Left ventricle myocardium inferior (tissue), 1 donor: ENCODE measurements at regions not wholly inside any gene's neighbourhood (a gene's known extent, or its start where the extent isn't known, plus 50 kb on each side); places are given as distances from the start of the nearest gene placed in this dataset.

Source experiments
- DNase-seq: peaks from one replicate; pipeline ENCODE4 v3.0.0-alpha.2; 2020
- H3K27ac ChIP-seq: fragments of 200-600 bp; replicated peaks from 2 replicates; pipeline ENCODE4 v1.8.0; 2021
- H3K27me3 ChIP-seq: fragments of 200-600 bp; 2 replicates; pipeline ENCODE4 v1.8.0; 2021; ENCODE audit warnings: low read depth
- H3K36me3 ChIP-seq: fragments of 200-600 bp; 2 replicates; pipeline ENCODE4 v1.8.0; 2021
- H3K4me1 ChIP-seq: fragments of 200-600 bp; 2 replicates; pipeline ENCODE4 v1.8.0; 2021
- H3K4me3 ChIP-seq: fragments of 200-600 bp; 2 replicates; pipeline ENCODE4 v1.8.0; 2021; ENCODE audit warnings: mild to moderate bottlenecking, moderate library complexity
- H3K9me3 ChIP-seq: fragments of 200-600 bp; replicated peaks from 2 replicates; pipeline ENCODE4 v1.8.0; 2021
- intact Hi-C: fragments of 100-400 bp; cut with micrococcal nuclease; formaldehyde crosslinking; loops from one replicate; pipeline ENCODE4 v1.11.0; 2022
- TF ChIP-seq, protein P1 (sequence below): fragments of 200-600 bp; IDR thresholded peaks from 2 replicates; pipeline ENCODE4 v1.8.0; 2021; ENCODE audit warnings: antibody characterized with exemption, mild to moderate bottlenecking, borderline replicate concordance
- donor health status: DM: no; HTN: yes; CAD: no; lungs with severe emphysema.

DNA sequence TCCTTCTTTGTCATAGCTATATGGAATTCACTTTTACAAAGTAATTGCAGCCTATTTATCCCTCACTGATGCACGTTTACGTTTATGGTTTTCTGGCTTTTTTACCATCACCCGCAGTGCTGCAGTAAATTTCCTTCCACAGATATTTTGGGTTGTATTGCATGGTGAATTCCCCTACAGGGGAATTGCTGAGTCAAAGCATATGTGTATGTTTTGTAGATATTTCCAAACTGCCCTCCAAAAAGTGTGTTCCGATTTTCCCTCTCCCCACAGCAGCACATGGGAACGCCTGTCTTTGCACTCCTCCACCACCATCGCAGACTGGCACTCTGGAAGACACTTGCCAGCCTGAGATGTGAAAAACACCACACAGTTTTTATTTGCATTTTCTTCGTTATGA is 80.6 kb upstream of the UXS1 start:
- TF ChIP-seq, protein P1, sequence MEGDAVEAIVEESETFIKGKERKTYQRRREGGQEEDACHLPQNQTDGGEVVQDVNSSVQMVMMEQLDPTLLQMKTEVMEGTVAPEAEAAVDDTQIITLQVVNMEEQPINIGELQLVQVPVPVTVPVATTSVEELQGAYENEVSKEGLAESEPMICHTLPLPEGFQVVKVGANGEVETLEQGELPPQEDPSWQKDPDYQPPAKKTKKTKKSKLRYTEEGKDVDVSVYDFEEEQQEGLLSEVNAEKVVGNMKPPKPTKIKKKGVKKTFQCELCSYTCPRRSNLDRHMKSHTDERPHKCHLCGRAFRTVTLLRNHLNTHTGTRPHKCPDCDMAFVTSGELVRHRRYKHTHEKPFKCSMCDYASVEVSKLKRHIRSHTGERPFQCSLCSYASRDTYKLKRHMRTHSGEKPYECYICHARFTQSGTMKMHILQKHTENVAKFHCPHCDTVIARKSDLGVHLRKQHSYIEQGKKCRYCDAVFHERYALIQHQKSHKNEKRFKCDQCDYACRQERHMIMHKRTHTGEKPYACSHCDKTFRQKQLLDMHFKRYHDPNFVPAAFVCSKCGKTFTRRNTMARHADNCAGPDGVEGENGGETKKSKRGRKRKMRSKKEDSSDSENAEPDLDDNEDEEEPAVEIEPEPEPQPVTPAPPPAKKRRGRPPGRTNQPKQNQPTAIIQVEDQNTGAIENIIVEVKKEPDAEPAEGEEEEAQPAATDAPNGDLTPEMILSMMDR = no peak
- Histone ChIP-seq H3K9me3 (no peaks in the 10 kb centered on the region), H3K4me1 (peaks cover 18% of the 10 kb centered on the region), H3K4me3 (no peak overlapping the region), H3K27ac (no peak overlapping the region), H3K27me3 (no peaks in the 10 kb centered on the region), H3K36me3 (no peaks in the 10 kb centered on the region)
- no peak for DNase-seq
- intact Hi-C loops = no loop called here

DNA sequence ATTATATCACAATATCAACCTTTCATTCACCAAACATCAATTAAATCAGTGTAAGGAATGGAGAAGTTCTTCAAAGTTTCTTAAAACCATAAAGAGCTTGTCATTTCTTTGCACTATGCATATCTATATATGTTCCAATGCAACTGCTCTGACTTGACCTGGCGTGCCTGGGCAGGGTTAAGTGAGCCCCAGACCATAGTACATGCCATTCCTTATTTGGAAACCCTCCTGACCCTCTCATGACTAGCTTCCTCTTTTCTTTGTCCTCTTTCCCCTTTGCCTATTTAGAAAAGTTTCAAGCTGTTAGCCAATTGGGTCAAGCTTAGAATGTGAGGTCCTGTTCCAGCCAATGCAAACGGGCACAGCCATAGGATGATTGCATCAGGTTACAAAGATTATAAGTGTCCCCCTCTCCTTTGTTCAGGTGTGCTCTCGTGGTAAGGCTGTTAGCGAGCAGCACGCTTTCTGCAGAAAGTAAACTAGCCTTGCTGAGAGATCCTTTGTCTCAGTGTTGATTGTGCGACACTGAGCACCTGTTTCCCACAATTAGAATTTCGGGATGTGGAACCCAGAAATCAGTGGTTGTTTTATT is 78.2 kb upstream of the UXS1 start:
- TF ChIP-seq, protein P1 = no peak

DNA sequence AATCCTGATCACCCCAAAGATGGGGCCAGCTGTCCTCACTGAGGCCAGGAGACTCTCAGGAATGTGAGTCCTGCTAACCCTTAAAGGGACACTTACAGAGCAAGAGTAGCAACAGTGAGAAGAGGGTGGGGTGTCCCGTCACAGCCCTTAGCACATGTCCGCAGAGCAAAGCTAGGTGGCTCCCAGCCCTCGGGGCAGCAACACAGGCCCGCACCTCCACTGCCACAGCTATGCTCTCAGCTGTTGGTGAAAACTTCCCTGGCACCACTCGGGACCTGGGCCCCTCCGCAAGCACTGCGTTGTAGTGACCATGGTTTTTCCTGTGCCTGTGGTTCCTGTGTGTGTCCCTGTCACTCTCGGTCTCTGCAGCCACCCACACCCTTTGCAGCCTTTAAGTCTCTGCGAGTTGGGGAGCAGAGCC is 76.4 kb upstream of the UXS1 start:
- peak overlapping the region; percentile 67 for H3K4me3 ChIP-seq
- intact Hi-C loops = no loop called here
- no peaks in the 10 kb centered on the region for H3K36me3 ChIP-seq
- H3K4me1 ChIP-seq = peaks cover 15% of the 10 kb centered on the region
- no peaks in the 10 kb centered on the region for H3K27me3 ChIP-seq
- H3K9me3 ChIP-seq = no peaks in the 10 kb centered on the region
- TF ChIP-seq, protein P1 = no peak
- DNase-seq = no peak
- H3K27ac ChIP-seq = no peak overlapping the region

More for the DNA sequence above, 78.2 kb upstream of the UXS1 start:
- Histone ChIP-seq H3K4me1 (peaks cover 15% of the 10 kb centered on the region), H3K4me3 (no peak overlapping the region), H3K27ac (no peak overlapping the region), H3K36me3 (no peaks in the 10 kb centered on the region), H3K9me3 (no peaks in the 10 kb centered on the region), H3K27me3 (no peaks in the 10 kb centered on the region)
- no peak for DNase-seq
- intact Hi-C loops = no loop called here

DNA sequence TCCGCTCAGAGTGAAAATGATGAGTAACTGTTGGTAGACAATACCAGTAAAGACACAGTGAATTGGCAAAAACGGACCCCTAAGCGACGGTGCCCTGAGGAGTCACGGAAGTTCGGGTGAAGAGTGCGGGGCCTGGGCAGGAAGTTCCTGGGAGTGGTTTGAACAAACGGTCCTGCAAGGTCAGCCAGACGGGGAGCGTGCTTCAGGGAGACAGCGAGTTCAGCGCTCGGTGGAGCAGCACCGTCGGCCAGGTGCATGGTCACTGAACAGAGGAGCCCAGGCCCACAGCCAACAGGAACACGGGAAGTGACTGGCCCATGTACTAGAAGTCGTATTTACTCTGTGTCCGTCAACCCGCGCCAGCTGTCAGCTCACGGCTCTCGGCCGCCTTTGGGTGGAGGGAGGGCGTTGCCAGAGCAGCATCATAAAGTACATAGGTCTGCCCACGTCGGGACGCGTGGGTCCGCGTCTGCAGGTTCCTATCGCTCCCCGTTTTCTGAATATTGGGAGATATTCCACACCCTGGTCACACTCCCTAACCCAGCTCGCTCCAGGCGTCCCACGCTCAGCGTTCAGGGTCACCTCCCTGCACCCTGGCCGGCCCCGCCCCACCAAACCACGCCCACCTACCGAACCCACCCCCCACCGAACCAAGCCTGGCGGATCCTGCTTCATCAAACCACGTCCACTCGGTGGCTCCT is 75.6 kb upstream of the UXS1 start:
- TF ChIP-seq, protein P1 = no peak
- Histone ChIP-seq H3K9me3 (no peaks in the 10 kb centered on the region), H3K27me3 (no peaks in the 10 kb centered on the region), H3K36me3 (no peaks in the 10 kb centered on the region), H3K4me3 (peak overlapping the region; percentile 67), H3K4me1 (peaks cover 15% of the 10 kb centered on the region), H3K27ac (no peak overlapping the region)
- intact Hi-C loops = no loop called here
- DNase-seq = peak; percentile 55

DNA sequence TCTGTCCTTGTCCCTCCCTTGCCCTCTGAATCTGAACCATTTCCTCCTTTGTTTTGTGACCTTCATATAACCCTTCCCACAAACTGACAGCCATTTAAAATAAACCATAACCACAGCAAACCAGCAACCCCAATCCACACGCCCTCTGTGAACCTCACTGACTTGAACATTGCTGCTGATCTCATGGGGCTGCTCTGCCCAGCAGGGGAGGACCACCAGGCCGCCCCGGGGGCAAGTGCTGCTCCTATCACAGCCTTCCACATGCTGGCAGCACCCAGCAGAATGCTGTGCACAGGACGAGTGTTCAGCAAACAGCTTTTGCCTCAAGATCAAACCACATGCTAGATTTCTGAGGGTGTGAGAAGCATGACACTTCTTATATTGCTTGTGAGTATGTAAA is 73.9 kb upstream of the UXS1 start:
- Histone ChIP-seq H3K27me3 (no peaks in the 10 kb centered on the region), H3K9me3 (no peaks in the 10 kb centered on the region), H3K27ac (no peak overlapping the region), H3K36me3 (no peaks in the 10 kb centered on the region), H3K4me3 (no peak overlapping the region), H3K4me1 (peaks cover 15% of the 10 kb centered on the region)
- no peak for DNase-seq
- intact Hi-C loops = no loop called here
- TF ChIP-seq, protein P1 = no peak
